ENCODE measurements at regions not wholly inside any gene's neighbourhood (a gene's known extent, or its start where the extent isn't known, plus 50 kb on each side); places are given as distances from the start of the nearest gene placed in this dataset.
A peak's percentile ranks its signal among the peaks of the same experiment; 100 is the strongest.

- H3K27ac ChIP-seq (ENCODE audit: extremely low read depth, low read depth, low read length): no peak overlapping the region
- ChIA-PET POLR2A (no interaction called here), CTCF (interaction anchor here (0.9 kb wide), 1 partner anchor 743 kb away, joined by 4 read pairs; no protein-coding TSS in a partner anchor)
- H3K4me3 ChIP-seq (ENCODE audit: low read depth, low read length): no peak overlapping the region
- TF ChIP-seq REST (tag by site-specific recombination; IDR thresholded peaks at IDR 0.05) (no peak), SCRT2 (tag by site-specific recombination; IDR thresholded peaks at IDR 0.05) (peak; percentile 71)
- H3K9me3 ChIP-seq (ENCODE audit: control insufficient read depth, insufficient read depth, low read depth, low read length): no peaks in the 10 kb centered on the region
- no peaks in the 10 kb centered on the region for H3K4me1 ChIP-seq (ENCODE audit: control insufficient read depth, insufficient read depth, low read length)
- H3K36me3 ChIP-seq (ENCODE audit: control insufficient read depth in 2 of 2, insufficient read depth in 1 of 2, low read length in 2 of 2): no peaks in the 10 kb centered on the region
Measured at GRCh38 chr12:76226956-76227355, 121.3 kb downstream of the BBS10 start.

- CTCF ChIA-PET: interaction anchor here (0.6 to 0.9 kb wide), 2 partner anchors 13 to 742 kb away, joined by 3 to 4 read pairs; no protein-coding TSS in a partner anchor
- POLR2A ChIA-PET: no interaction called here
Measured at GRCh38 chr12:76226397-76226796, 121.8 kb downstream of the BBS10 start.

More at GRCh38 chr12:76226397-76226796, 121.8 kb downstream of the BBS10 start:
- Histone ChIP-seq H3K27ac (ENCODE audit: extremely low read depth, low read depth, low read length) (no peak overlapping the region), H3K9me3 (ENCODE audit: control insufficient read depth, insufficient read depth, low read depth, low read length) (no peaks in the 10 kb centered on the region), H3K4me1 (ENCODE audit: control insufficient read depth, insufficient read depth, low read length) (no peaks in the 10 kb centered on the region), H3K36me3 (ENCODE audit: control insufficient read depth in 2 of 2, insufficient read depth in 1 of 2, low read length in 2 of 2) (no peaks in the 10 kb centered on the region), H3K4me3 (ENCODE audit: low read depth, low read length) (no peak overlapping the region)
- no peak for TF ChIP-seq AEBP2 (tag by site-specific recombination; IDR thresholded peaks at IDR 0.05; ENCODE audit: borderline replicate concordance)
- TF ChIP-seq ZNF658 (tag by site-specific recombination; IDR thresholded peaks at IDR 0.05): no peak
- TF ChIP-seq PRDM2 (tag by site-specific recombination; IDR thresholded peaks at IDR 0.05; ENCODE audit: borderline replicate concordance): no peak
- TF ChIP-seq YY1 (tag by site-specific recombination; IDR thresholded peaks at IDR 0.05): no peak
- no peak for TF ChIP-seq ZIC2 (tag by site-specific recombination; IDR thresholded peaks at IDR 0.05)

All from HEK293 (cell line).